GM21529 (cell line): ENCODE measurements at regions not wholly inside any gene's neighbourhood (a gene's known extent, or its start where the extent isn't known, plus 50 kb on each side); places are given as distances from the start of the nearest gene placed in this dataset.

Source experiments
- ATAC-seq: cut with Tn5 transposase; IDR thresholded peaks from one replicate; pipeline ENCODE4 v1.9.1; 2021; ENCODE audit not compliant: unreplicated experiment

DNA sequence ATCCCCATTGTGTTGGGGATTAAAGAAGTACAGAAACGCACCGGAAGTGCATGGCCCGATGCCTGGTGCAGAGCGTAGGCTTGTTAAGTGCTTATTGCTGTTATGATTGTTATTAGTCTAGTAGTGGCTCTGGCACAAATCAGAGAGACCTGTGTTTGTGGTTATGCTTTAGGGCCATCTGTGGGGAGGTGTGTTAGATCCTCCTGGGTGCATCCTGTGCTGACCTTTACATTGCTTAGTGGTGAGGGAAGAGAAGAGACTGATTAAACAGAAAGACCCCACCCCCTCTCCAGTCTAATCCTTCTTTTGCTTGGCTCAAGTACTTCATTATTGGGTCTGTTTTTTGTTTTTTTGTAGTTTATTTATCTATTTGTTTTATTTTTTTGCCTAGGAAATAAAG, 112.7 kb upstream of the SPRY4 start:
- no peak for ATAC-seq

DNA sequence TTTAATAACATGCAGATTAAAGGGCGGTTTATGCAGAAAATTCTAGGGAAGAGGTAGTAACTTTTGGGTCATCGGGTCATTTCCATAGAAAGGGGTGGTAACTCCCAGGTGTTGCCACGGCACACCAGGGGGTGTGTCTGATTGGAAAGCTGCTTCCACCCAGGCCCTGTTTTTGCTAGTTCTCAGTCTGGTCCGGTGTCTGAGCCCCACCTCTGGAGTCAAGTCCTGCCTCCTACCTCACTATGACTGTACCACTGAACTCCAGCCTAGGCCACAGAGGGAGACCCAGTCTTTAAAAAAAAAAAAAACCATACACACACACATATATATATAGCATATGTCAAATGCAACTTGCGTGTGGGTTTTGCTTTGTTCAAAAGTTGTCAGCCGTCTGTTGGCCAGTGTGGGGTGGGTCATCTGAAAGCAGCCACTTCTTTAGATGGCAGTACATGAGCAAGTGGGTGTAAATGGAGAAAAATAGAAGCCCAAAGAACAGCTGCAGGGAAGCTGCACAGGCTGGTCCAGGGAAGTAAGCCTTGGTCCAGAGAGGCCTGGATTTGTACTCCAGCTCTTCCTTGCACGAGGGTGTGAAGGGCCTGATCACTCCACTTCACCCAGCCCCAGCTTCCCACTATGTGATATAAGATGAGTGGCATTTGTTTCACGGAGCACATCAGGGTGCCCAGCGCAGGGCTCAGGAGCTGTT, 110.7 kb upstream of the SPRY4 start:
- ATAC-seq: no peak

DNA sequence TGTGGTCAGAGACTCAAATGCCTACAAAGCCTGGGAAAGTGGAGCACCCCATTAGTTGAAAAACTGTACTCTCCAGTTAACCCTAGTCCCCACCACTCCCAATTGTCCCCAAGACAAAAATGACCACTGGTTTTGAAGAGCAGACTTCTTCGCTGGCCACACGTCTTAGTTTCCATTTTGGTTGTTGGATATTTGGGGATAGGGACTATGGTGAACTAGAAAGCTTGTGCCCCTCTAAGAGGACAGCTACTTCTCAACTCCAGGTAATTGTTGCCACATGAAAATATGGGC, 109.4 kb upstream of the SPRY4 start:
- ATAC-seq: no peak

DNA sequence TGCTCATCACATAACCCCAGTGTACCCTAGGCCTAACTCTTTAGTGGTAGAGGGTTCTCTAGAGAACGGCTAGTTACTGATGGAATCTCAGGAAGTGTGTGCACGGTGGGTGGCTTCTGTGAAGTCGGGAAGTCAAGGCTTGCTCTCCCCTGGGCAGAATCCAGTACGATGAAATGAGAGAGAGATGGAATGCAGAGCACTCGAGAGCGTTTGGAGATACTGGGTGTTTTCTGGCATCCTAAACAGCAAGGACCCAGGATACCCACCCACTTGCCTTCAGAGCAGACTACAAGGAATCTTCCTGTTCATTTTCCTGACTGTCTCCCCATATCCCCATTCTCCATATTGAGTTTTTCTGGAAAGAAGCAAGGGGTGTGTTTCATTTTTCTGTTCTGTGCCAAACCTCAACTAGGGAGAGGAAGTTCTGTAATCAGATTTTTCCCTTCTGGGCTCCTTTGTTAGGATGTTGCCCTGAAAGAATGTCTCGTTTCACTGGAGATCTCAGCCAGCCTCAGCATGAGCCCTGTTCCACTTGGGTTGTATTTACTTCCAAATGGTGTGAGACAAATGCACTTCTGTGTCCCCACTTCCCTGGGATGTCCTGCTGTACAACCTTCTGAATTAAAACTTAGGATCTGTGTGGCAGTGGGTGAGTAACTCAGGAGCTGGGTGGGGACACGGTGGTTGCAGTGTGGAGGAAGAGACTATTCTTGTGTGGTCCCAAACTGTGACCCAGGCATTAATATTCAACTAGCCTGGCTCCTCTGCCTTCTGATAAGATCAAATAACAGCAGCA, 108.9 kb upstream of the SPRY4 start:
- ATAC-seq: no peak

DNA sequence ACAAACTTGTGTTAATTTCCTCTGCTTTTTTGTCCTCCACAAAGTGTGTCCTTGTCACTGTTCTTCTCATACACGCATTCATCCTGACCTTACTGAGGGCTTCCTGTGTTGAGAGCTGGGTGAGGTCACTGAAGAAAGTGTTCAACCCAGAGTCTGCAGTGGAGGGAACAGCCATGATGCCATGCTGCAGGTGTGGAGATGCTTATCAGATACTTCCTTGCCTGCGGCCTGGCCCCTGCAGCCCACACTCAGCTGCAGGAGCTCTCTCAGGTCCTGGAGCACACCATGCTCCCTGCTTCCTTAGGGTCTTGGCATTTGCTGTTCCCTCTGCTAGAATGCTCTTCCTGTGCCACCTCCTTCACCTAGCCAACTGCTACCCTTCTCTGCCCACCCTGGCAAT, 108.1 kb upstream of the SPRY4 start:
- ATAC-seq: peak; percentile 36

DNA sequence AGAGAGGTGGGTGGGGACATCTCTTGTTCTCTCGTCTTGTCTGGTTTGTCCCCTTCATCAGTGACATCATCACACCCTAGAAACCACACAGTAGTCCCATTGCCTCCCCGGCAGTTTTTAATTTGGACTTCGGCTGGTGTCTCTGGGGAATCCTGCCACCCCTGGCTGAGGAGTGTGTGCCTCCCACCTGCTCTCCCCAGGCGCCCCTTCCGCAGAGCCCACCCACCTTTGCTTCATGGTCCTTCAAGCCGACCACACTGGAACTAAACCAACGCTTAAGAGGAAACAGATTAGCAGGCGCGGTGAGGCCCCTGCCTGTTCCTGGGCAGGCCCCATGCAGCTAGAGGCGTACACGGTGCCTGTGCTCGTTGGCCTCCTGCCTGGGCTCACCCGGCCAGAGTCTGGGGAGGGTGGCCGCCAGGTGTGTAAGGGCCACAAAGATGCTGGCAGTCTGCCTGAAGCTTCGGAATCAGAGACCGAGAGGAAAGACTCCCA, 107.6 kb upstream of the SPRY4 start:
- peak; percentile 80 for ATAC-seq

DNA sequence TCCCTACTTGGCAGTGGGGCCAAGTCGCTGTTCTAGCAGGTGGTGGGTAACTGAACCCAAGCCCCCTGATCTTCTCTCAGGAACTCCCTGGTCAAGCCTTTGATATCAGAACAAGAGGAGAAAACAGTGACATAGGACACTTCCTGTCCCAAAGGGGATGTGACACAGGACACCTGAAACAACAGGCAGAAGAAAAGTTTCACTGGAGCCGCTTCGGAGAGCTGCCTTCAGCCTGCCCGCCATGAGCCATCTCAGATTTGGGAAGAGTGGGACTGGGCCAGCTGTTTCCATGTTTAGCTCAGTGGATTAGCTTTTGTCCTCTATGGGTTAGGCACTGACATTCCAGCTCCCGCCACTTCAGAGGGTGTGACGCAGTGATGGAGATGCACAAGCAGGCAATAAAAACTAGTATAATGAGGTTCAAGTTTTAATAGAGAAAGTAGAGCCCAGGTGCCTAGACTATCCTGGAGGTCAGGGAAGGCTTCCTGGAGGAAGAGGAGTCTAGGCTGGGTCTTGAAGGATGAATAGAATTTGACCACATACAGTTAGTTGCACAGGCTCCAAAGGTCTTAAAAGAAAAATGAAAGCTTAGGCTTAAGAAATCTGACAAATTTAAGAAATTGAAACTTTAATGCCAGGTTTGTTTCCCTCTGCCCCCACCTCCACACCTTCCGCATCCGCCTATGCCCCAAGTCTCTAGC, 104.1 kb upstream of the SPRY4 start:
- no peak for ATAC-seq

DNA sequence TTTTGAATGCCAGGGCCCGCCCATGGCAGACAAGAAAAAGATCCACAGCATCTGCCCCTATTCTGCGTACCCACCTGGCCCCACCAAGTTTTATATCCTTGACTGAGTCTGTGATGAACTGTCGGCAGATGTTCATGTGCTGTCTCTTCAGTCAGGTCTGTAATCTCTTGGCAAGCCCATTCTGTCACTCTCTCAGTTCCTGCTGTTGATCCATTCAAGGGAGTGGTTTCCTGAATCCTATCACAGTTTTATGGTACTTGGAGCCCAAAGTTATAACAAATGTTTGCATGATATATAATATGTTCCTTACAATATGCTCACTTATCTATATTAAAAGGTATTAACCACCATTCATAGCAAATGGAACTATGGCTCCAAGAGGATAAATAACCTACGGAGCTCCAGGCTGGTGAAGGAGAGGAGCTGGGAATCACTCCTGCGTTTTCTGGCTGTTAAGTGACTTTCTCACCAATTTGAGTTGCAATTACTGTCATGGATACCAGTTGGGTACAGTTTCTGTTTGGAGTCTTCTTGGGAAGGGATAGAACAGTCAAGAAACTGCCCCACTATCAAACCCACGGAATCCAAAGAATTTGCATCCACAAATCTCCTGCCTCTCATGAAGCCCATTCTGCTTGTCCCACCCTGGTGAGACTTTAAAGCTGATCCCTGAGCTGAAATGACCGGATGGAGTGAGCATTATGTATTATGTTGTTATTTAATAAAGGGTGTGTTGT, 103.4 kb upstream of the SPRY4 start:
- ATAC-seq: no peak

DNA sequence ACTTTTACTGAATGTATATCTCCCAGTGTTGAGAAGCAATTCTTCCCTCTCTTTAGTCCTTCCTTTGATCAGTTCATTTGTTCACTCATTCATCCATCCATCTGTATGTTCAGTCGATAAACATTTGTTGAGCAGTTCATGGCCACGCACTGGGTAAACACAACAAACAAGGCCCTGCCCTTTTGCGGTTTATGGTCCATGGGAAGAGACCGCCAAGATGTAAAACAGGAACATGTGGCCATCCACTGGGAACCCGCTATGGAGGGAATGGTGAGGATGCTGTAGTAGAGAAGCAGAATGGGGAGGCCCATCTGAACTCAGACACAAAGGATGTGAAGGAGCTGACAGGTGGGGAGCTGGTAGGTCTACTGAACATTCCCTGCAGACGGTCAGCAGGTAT, 102.7 kb upstream of the SPRY4 start:
- no peak for ATAC-seq

DNA sequence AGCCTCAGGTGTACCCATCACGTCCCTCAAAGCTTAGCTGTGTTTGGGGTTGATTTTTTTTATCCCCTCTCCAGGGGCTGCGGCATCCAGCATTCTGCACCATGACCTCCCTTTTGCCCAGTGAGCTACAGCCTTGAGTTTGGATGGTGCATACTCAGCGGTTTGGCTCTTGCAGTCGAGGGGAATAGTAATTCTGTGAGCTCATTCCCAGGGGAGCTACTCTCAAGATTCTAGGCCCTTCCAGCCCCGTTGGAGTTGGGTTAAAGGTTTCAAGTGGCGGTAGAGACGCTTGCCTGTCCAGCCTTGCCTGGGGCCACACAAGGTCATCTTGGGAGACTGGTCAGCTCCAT, 102.2 kb upstream of the SPRY4 start:
- ATAC-seq: no peak

DNA sequence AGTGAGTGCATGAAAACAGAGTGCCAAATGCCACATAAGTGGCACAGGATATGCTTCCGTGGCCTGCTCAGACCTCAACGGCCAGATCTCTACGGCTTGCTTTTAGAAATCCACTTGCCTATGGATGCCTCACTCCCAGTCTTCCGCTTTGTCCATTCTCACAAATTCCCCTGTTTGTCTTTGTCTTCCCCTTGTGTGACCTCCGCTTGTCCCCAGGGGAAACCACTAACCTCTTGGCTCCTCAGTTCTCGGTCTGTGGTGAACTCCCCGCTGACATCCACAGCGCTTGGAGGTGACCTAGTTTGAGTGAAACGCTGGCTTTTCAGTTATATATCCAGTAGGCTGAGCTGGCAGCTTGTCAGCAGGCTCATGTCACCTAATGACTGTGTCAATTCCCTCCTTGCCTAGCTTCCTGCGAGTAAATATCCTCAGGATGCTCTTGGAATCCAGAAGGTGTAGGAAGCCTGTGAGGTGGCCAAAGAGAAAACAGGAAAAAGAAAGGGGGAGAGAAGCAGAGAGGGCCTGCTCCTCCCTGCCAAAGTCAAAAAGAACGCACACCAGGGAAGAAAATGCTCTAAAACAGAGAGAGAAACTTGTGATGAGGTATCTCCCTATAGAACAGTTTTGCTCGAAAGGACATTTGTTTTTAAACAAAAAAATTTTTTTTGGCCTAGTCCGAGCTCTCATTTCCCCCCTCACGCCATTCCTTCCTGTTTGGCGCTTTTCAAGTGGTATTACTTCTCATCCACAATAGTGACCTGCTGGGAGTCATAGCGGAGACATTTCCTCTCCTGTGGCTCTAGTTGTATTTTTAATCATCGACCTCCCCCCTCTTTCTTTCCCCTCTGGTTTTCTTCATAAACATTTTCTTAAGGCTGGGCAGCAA, 101.6 kb upstream of the SPRY4 start:
- no peak for ATAC-seq

DNA sequence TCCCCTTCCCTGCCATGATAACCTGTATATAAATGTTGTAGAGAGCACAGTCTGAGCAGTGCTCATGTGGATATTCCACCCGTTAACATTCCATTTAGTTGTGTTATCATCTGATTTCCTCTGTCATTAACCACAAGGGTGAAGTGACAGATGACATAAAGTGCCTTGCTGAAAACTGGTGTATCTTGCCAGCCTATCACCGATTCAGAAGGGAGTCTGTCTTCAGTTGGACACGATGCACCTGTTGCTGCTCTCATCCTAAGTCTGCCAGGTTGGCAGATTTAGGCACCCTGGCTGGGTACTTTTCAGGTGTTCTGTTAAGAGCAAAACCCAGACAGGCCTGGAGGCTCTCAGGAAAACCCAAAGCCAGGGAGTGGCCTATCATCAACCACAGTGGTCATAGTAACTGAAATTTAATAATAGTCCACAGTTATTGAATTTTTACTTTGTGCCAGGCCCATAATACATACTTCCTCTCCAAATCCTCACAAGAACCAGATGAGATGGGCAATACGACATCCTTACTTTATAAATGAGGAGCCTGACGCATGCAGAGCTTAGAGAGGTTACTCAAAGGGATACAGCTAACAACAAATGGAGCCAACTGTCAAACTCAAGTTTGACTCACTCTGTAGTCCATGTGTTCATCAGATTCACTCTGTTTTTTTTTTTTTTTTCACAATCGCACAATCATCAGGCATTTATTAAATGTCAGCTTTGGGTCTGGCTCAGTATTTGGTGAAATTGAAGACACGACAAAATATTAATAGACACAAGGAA, 100.7 kb upstream of the SPRY4 start:
- ATAC-seq: no peak

DNA sequence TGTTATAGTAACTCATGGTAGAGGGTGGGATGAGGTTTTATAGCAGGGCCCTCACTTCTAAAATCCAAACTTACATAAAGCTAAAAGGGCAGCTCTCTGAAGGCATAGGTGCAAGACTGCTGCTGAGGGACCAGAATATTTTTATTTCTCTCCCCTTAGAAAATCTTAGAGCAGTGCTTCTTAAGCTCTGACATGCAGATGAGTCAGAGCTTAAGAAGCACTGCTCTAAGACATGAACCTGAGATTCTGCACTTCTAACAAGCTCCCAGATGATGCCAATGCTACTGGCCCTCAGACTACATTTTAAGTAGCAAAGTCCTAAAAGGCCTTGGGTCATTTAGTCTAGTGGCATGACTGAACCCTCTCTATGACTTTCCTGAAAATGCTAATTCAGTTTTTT, 97.6 kb upstream of the SPRY4 start:
- ATAC-seq: no peak

DNA sequence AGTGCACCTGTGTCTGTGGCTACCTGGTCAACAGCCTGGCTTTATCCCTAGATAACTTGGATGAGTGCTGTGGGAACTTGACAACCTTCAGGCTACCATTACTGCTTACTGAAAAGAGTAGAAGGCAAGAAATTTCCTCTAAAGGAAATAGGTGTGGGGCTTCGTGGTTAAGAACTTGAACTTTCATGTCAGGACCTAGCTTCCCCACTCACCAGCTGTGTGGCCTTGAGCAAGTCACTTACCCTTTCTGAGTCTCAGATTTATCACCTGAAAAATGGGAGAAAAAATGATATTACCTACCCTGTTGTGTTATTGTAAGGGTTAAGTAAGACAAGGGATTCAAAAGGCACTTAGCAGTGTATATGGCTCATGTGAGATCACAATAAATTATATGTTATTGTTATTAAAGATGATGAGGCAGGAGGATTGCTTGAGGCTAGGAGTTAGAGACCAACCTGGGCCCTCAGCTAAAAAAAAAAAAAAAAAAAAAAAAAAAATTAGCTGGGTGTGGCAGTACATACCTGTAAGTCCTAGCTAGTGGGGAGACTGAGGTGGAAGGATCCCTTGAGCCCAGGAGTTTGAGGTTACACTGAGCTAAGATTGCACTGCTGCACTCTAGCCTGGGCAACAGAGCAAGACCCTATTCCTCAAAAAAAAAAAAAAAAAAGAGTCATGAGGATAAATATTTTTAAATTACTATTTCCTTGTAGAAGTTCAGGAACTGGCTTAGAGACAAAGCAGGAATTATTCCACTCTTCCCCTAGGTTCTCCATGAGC, 97.0 kb upstream of the SPRY4 start:
- ATAC-seq: no peak

DNA sequence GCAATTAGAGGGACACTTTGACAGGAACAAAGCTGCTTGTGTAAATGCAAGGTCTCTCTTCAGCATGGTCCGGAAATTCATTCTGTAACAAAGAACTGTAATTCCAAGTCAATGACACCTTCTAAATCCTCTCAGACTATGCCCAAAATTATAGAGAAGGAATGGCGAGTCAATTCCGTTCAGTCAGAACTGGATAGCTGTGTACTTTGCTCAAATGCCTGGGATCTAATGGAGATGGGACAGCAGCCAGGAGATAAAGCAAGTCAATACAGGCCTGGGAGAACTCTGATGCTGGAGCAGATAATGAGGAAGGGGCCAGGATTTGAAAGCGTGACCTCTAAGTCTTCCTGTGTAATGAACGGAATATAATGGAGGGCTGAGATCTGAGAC, 96.4 kb upstream of the SPRY4 start:
- no peak for ATAC-seq

DNA sequence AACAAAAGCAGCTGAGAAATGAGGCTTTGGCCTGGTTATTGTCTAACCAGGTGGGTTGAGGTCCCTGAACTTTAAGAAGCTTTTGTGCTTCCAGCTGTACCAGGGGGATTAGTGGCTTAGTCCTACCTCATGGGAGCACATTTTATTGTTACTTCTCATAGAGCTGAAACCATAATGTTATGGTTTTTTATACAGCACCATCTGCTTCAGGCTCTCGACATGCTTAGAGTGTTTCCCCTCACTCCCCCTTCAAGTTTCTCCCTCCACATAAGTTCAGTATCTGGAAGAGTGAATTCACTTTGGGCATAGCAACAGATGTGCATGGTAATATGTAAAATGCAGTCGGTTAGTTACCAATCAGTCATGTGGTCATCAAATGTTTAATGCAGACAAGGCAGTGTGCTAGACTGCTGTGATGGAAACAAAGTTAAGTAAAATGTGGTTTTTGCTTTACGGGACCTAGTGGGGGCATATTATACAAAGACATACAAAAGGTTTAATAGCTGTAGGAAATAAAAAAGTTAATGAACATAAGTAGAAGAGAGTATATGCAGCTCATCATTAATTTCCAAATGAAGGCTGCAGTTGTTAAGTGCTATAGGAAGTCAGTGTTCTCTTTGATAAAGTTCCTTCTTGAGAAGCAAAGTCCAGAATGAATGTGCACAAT, 95.9 kb upstream of the SPRY4 start:
- ATAC-seq: no peak

DNA sequence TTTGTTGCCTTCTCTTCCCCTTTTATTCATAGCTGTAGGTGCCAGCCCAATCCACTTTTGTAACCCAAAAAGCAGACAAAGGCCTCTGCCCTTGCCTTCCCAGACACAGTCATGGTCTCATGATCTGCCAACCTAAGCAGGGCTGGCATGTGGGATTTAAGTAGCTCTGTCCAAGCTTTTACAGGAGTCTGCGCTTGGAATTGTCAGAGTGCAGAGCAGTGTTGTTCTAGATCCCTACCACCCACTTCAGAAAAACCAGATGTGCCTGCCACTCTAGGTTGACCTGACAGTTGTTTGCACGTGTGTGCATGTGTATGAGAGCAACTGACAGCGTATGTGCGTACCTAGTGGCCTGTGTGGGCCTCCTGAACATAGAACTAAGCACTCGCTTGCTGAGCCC, 87.8 kb upstream of the SPRY4 start:
- ATAC-seq: no peak

DNA sequence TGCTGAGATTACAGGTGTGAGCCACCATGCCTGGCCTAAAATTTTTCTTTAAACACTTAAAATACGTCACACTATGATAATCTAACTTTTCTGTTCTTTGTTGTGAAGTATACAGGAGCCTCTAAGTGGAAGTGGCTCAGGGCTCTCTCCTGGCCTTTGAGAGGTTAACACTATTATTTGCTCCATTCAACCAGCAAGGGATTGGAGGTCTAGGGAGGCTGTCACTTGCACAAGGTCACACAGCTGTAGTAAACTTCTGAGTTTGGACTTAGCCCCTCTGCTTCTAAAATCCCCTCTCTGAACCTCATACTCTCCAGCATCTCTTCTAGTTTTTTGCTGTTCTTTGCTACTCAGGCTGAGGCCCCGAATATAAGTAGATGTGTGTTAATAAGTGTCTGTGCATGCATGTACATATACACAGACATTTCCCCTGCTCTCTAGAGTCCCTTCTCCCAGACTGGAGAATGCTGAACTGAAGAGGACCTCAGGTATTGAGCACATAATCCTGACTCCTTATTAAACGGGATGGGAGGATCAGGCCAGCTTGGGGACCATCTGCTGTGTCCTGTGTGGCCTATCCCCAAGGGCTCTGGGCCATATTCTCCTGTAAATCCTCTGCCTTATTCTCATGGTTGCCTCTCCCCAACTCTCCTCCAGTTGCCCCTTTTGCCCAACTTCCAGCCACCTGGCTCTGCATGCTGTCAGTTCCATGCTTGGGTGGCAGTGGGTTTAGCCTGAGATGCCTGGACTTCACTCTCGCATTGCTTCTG, 87.0 kb upstream of the SPRY4 start:
- ATAC-seq: no peak
